Thoracic aorta (tissue), 2 donors: ENCODE measurements at regions not wholly inside any gene's neighbourhood (a gene's known extent, or its start where the extent isn't known, plus 50 kb on each side); places are given as distances from the start of the nearest gene placed in this dataset.

Experiments
- ATAC-seq: fragments of 150-250 bp; one replicate; pipeline ENCODE4 v1.8.0; 2017; ENCODE audit warnings: low read depth; ENCODE audit not compliant: insufficient number of reproducible peaks, low FRiP score
- DNase-seq: peaks from one replicate; pipeline ENCODE4 v3.0.0-alpha.2; 2020; ENCODE audit warnings: low spot score
- H3K27ac ChIP-seq, 2 donors: fragments of 200-600 bp; sonication (generic); 1 replicate in 1 of 2; 2 replicates in 1 of 2; pipeline ENCODE4 v1.5.1; 2016; ENCODE audit warnings: mild to moderate bottlenecking in 2 of 2, moderate library complexity in 2 of 2
- H3K27me3 ChIP-seq: fragments of 200-600 bp; sonication (generic); replicated peaks from 2 replicates; pipeline ENCODE4 v1.6.0; 2016; ENCODE audit warnings: mild to moderate bottlenecking; ENCODE audit not compliant: insufficient read depth
- H3K36me3 ChIP-seq: fragments of 200-600 bp; sonication (generic); one replicate; pipeline ENCODE4 v1.5.1; 2016
- H3K4me1 ChIP-seq, 2 donors: fragments of 200-600 bp; sonication (generic); 1 replicate in 1 of 2; 2 replicates in 1 of 2; pipeline versions ENCODE4 v1.5.1 to v1.6.0; 2016; ENCODE audit warnings: low read depth in 2 of 2, mild to moderate bottlenecking in 1 of 2; ENCODE audit not compliant: control insufficient read depth in 1 of 2
- H3K4me3 ChIP-seq: fragments of 200-600 bp; sonication (generic); 2 replicates; pipeline ENCODE4 v1.5.1; 2016; ENCODE audit warnings: mild to moderate bottlenecking
- H3K9me3 ChIP-seq: fragments of 200-600 bp; sonication (generic); 2 replicates; pipeline ENCODE4 v1.5.1; 2016
- TF ChIP-seq, protein P1 (sequence below): fragments of 200-600 bp; sonication (generic); IDR thresholded peaks from one replicate; pipeline ENCODE4 v1.5.1; 2019; ENCODE audit warnings: antibody characterized with exemption

DNA sequence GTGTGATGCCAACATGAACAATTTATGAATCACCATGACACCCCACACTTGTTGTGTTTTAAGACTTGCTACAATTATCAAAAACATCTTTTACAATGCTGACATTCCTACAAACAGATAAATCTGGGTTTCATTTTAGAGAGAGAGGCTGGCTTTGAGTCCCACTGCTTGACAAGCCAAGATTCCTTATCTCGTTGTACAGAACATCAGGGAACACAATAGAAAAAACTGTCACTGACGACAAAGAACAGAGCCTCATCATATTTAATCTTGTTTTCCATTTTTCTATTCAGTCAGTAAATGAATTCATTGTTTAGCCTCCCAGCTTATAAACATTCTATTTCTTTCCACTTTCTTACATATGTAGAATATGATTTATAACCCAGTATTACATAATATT is 461.6 kb upstream of the VSTM2A start:
- Histone ChIP-seq H3K4me3 (no peak overlapping the region), H3K4me1 (no peaks in the 10 kb centered on the region), H3K27me3 (no peaks in the 10 kb centered on the region), H3K9me3 (no peaks in the 10 kb centered on the region), H3K36me3 (no peaks in the 10 kb centered on the region), H3K27ac (no peak overlapping the region)
- DNase-seq: no peak
- TF ChIP-seq, protein P1, sequence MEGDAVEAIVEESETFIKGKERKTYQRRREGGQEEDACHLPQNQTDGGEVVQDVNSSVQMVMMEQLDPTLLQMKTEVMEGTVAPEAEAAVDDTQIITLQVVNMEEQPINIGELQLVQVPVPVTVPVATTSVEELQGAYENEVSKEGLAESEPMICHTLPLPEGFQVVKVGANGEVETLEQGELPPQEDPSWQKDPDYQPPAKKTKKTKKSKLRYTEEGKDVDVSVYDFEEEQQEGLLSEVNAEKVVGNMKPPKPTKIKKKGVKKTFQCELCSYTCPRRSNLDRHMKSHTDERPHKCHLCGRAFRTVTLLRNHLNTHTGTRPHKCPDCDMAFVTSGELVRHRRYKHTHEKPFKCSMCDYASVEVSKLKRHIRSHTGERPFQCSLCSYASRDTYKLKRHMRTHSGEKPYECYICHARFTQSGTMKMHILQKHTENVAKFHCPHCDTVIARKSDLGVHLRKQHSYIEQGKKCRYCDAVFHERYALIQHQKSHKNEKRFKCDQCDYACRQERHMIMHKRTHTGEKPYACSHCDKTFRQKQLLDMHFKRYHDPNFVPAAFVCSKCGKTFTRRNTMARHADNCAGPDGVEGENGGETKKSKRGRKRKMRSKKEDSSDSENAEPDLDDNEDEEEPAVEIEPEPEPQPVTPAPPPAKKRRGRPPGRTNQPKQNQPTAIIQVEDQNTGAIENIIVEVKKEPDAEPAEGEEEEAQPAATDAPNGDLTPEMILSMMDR: no peak
- no peak for ATAC-seq

DNA sequence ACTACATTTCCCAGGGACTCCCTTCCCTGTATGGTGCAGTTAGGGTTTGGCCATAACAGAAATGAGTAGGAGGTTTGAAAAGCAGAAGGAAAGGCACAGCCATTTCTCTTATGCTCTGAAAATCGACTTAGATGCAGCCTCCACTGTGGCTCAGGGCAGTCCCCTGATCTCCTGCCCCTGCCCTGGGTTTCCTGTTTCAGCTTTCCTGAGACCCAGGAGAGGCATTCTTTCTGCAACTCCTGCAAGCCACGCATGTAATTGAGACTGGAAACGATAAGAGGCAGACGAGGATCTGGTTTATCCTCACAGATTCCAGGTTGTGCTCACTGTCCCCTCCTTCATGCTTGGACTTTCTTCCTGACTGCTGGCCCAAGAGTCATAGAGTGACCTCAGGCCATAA is 461.2 kb upstream of the VSTM2A start:
- TF ChIP-seq, protein P1: no peak
- ATAC-seq (no peak), DNase-seq (no peak)
- no peaks in the 10 kb centered on the region for H3K9me3 ChIP-seq
- H3K27ac ChIP-seq: no peak overlapping the region
- no peaks in the 10 kb centered on the region for H3K4me1 ChIP-seq
- H3K4me3 ChIP-seq: no peak overlapping the region
- no peaks in the 10 kb centered on the region for H3K36me3 ChIP-seq
- H3K27me3 ChIP-seq: no peaks in the 10 kb centered on the region

DNA sequence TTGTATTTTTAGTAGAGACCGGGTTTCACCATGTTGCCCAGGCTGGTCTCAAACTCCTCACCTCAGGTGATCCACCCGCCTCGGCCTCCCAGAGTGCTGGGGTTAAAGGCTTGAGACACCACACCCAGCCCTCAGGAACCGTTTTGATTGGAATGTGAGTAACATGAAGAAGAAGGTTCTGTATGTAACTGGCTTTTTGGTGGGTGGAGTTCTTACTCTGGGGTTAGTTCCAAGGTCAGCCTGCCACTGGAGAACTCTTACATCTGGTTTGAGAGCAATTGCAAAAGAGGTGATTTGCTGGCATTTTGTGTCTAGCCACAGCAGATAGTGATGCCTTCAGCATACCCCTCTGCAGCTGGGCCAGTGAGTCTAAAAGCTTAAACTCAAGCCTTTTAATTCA is 457.8 kb upstream of the VSTM2A start:
- no peak for ATAC-seq

DNA sequence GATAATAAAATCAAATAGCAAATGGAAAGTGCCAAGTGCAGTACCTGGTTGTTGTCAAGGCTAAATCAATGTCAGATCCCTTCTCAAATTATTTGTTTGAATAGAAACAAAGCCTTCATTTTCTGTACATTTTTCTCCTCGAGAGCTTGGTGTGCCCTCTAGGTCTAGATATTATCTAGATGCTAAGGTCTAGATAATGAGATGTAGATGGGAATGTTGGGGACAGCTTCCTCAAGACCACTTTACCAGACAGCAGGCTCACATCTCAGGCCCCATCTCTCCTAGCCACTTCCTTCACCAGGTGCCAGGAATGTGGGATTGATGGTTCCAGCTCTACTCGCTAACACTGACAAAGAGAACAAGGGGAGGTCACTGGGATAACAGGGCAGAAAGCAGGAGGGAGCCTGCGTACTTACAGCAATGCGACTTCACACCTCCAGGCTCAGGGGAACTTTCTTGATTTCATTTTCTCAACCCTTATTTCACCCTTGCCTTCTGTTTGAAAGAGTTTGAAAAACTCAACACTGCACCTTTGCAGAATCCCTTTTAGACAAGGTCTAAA is 451.4 kb upstream of the VSTM2A start:
- Histone ChIP-seq H3K4me1 (no peaks in the 10 kb centered on the region), H3K36me3 (no peaks in the 10 kb centered on the region), H3K4me3 (no peak overlapping the region), H3K9me3 (no peaks in the 10 kb centered on the region), H3K27ac (no peak overlapping the region), H3K27me3 (no peaks in the 10 kb centered on the region)
- no peak for DNase-seq
- no peak for ATAC-seq
- TF ChIP-seq, protein P1: no peak

More for the DNA sequence above, 457.8 kb upstream of the VSTM2A start:
- Histone ChIP-seq H3K4me3 (no peak overlapping the region), H3K9me3 (no peaks in the 10 kb centered on the region), H3K27ac (no peak overlapping the region), H3K4me1 (no peaks in the 10 kb centered on the region), H3K27me3 (no peaks in the 10 kb centered on the region), H3K36me3 (no peaks in the 10 kb centered on the region)
- TF ChIP-seq, protein P1: no peak
- no peak for DNase-seq

DNA sequence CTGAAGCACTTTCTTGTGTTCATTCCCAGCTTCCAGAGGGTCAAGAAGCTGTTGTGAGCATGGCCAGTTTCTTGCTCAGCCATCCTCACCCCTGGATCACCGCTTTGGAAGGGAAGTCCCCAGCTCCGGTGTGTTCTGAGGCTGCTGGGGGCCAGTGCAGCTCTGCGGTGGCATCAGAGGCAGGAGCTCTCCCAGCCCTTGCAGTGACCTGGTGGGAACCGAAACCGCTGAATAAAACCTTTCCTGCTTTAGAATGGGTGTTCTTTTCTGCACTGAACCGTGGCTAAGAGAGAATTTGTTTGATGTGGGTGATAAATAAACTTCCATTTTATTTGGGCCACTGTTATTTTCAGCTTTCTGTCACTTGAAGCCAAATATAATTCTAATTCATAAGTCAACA is 450.9 kb upstream of the VSTM2A start:
- ATAC-seq: no peak
- H3K9me3 ChIP-seq: no peaks in the 10 kb centered on the region

More for the DNA sequence above, 450.9 kb upstream of the VSTM2A start:
- Histone ChIP-seq H3K27me3 (no peaks in the 10 kb centered on the region), H3K27ac (no peak overlapping the region), H3K36me3 (no peaks in the 10 kb centered on the region), H3K4me3 (no peak overlapping the region), H3K4me1 (no peaks in the 10 kb centered on the region)
- TF ChIP-seq, protein P1: no peak
- no peak for DNase-seq
